ENCODE measurements at regions not wholly inside any gene's neighbourhood (a gene's known extent, or its start where the extent isn't known, plus 50 kb on each side); places are given as distances from the start of the nearest gene placed in this dataset.
"Not testable (repeated sequence)": the region's sequence is repeated elsewhere in the genome, so short reads cannot be mapped to it uniquely, and the experiment has no call there.

GRCh38 chr12:46064548-46064947 is 74.2 kb upstream of the SCAF11 start:
- H3K27me3 ChIP-seq (ENCODE audit: control insufficient read depth in 2 of 2, insufficient read depth in 2 of 2, low read length in 2 of 2) = peaks cover 5 to 7% of the 10 kb centered on the region in 2 experiments
- no peaks in the 10 kb centered on the region for H4K20me1 ChIP-seq (replicated peaks; ENCODE audit: control insufficient read depth, extremely low read depth, insufficient read depth, low read length)
- no peak overlapping the region for H2AFZ ChIP-seq (ENCODE audit: low read depth, low read length)
- H3K9me1 ChIP-seq (replicated peaks; ENCODE audit: control insufficient read depth, extremely low read depth, insufficient read depth, low read length) = no peaks in the 10 kb centered on the region
- ChIA-PET CTCF (no interaction called here), POLR2A (no interaction called here)
- no peaks in the 10 kb centered on the region for H3K4me1 ChIP-seq (ENCODE audit: control insufficient read depth, extremely low read depth, insufficient read depth, low read length)
- H3K4me2 ChIP-seq (ENCODE audit: insufficient read depth, low read length) = no peak overlapping the region
- TF ChIP-seq GATA2 (IDR thresholded peaks at IDR 0.05; ENCODE audit: insufficient read depth, insufficient read length, low read depth, low read length) (no peak), MYC (IDR thresholded peaks at IDR 0.05; ENCODE audit: low read depth, low read length) (no peak), POLR2A (IDR thresholded peaks at IDR 0.05; ENCODE audit: low read depth, low read length) (no peak)
- TF ChIP-seq, protein P1, sequence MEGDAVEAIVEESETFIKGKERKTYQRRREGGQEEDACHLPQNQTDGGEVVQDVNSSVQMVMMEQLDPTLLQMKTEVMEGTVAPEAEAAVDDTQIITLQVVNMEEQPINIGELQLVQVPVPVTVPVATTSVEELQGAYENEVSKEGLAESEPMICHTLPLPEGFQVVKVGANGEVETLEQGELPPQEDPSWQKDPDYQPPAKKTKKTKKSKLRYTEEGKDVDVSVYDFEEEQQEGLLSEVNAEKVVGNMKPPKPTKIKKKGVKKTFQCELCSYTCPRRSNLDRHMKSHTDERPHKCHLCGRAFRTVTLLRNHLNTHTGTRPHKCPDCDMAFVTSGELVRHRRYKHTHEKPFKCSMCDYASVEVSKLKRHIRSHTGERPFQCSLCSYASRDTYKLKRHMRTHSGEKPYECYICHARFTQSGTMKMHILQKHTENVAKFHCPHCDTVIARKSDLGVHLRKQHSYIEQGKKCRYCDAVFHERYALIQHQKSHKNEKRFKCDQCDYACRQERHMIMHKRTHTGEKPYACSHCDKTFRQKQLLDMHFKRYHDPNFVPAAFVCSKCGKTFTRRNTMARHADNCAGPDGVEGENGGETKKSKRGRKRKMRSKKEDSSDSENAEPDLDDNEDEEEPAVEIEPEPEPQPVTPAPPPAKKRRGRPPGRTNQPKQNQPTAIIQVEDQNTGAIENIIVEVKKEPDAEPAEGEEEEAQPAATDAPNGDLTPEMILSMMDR (IDR thresholded peaks at IDR 0.05; ENCODE audit: extremely low read depth in 1 of 2, insufficient read depth in 1 of 2, low read depth in 1 of 2, low read length in 2 of 2) = no peak
- H3K79me2 ChIP-seq (ENCODE audit: control insufficient read depth, insufficient read depth, low read length) = no peaks in the 10 kb centered on the region
- H3K9me3 ChIP-seq (replicated peaks; ENCODE audit: control insufficient read depth, insufficient read depth, low read length) = no peaks in the 10 kb centered on the region
- BruUV-seq (replicated peaks) = no TSS peak
- H3K4me3 ChIP-seq (replicated peaks in 1 of 3; ENCODE audit: insufficient read depth in 1 of 3, low read depth in 1 of 3, low read length in 3 of 3) = no peak overlapping the region
- intact Hi-C loops (cut with micrococcal nuclease) = no loop called here
- no peaks in the 10 kb centered on the region for H3K36me3 ChIP-seq (ENCODE audit: control insufficient read depth in 2 of 2, extremely low read depth in 1 of 2, insufficient read depth in 2 of 2, low read length in 2 of 2)
- no peak for DNase-seq (ENCODE audit: low read depth, low spot score)
- H3K9ac ChIP-seq (replicated peaks; ENCODE audit: extremely low read depth, insufficient read depth, low read length) = no peak overlapping the region
- dilution Hi-C loops (cut with MboI; ENCODE audit: extremely low pct_ligation_motif_present, low sequenced_read_pairs) = no loop called here
- no peak overlapping the region for H3K27ac ChIP-seq (ENCODE audit: insufficient read depth, low read depth, low read length)
- FAIRE-seq = no peak

- H3K36me3 ChIP-seq (ENCODE audit: control insufficient read depth in 2 of 2, extremely low read depth in 1 of 2, insufficient read depth in 2 of 2, low read length in 2 of 2); BruUV-seq (replicated peaks); POLR2A ChIA-PET; H3K4me1 ChIP-seq (ENCODE audit: control insufficient read depth, extremely low read depth, insufficient read depth, low read length); FAIRE-seq; H3K27me3 ChIP-seq (ENCODE audit: control insufficient read depth in 2 of 2, insufficient read depth in 2 of 2, low read length in 2 of 2); H3K4me3 ChIP-seq (replicated peaks in 1 of 3; ENCODE audit: insufficient read depth in 1 of 3, low read depth in 1 of 3, low read length in 3 of 3); H3K9me1 ChIP-seq (replicated peaks; ENCODE audit: control insufficient read depth, extremely low read depth, insufficient read depth, low read length); H4K20me1 ChIP-seq (replicated peaks; ENCODE audit: control insufficient read depth, extremely low read depth, insufficient read depth, low read length); CTCF ChIA-PET; H3K9me3 ChIP-seq (replicated peaks; ENCODE audit: control insufficient read depth, insufficient read depth, low read length); dilution Hi-C loops (cut with MboI; ENCODE audit: extremely low pct_ligation_motif_present, low sequenced_read_pairs); H3K4me2 ChIP-seq (ENCODE audit: insufficient read depth, low read length); intact Hi-C loops (cut with micrococcal nuclease); H3K27ac ChIP-seq (ENCODE audit: insufficient read depth, low read depth, low read length); H2AFZ ChIP-seq (ENCODE audit: low read depth, low read length); H3K79me2 ChIP-seq (ENCODE audit: control insufficient read depth, insufficient read depth, low read length); H3K9ac ChIP-seq (replicated peaks; ENCODE audit: extremely low read depth, insufficient read depth, low read length); DNase-seq (ENCODE audit: low read depth, low spot score): not testable (repeated sequence)
Observed at GRCh38 chr12:46058697-46059096, 68.3 kb upstream of the SCAF11 start.

Data from endothelial cell of umbilical vein (primary cell).